ENCODE measurements at regions not wholly inside any gene's neighbourhood (a gene's known extent, or its start where the extent isn't known, plus 50 kb on each side); places are given as distances from the start of the nearest gene placed in this dataset.

GRCh38 chr18:45482286-45482685, 133.0 kb upstream of the SLC14A2 start:
- Histone ChIP-seq H3K9ac (ENCODE audit: low read length) (no peak overlapping the region), H3K27me3 (ENCODE audit: low read length) (no peaks in the 10 kb centered on the region), H4K20me1 (ENCODE audit: insufficient read depth, low read depth, low read length) (no peaks in the 10 kb centered on the region), H3K4me2 (ENCODE audit: low read depth, low read length, poor library complexity, severe bottlenecking) (no peak overlapping the region), H3K9me3 (ENCODE audit: low read length) (no peaks in the 10 kb centered on the region), H3K9me2 (replicated peaks; ENCODE audit: insufficient read depth, low read length) (no peaks in the 10 kb centered on the region), H3K4me1 (ENCODE audit: low read length) (peaks cover 21% of the 10 kb centered on the region), H3K27ac (ENCODE audit: low read length) (no peak overlapping the region), H3K79me2 (ENCODE audit: low read length) (no peaks in the 10 kb centered on the region), H2AFZ (ENCODE audit: low read length) (no peak overlapping the region), H3K4me3 (ENCODE audit: low read length) (no peak overlapping the region), H3K36me3 (ENCODE audit: insufficient read depth, low read length) (no peaks in the 10 kb centered on the region)
- no peak for DNase-seq

GRCh38 chr18:45487581-45487980, 127.7 kb upstream of the SLC14A2 start:
- no peak for DNase-seq
- H2AFZ ChIP-seq (ENCODE audit: low read length): no peak overlapping the region
- H3K27ac ChIP-seq (ENCODE audit: low read length): no peak overlapping the region
- H3K9me2 ChIP-seq (replicated peaks; ENCODE audit: insufficient read depth, low read length): no peaks in the 10 kb centered on the region
- H3K27me3 ChIP-seq (ENCODE audit: low read length): no peaks in the 10 kb centered on the region; the same call in 1 of the 2 replicates
- no peak overlapping the region for H3K4me3 ChIP-seq (ENCODE audit: low read length)
- H3K9ac ChIP-seq (ENCODE audit: low read length): no peak overlapping the region
- no peaks in the 10 kb centered on the region for H3K9me3 ChIP-seq (ENCODE audit: low read length)
- no peaks in the 10 kb centered on the region for H3K79me2 ChIP-seq (ENCODE audit: low read length)
- no peaks in the 10 kb centered on the region for H3K36me3 ChIP-seq (ENCODE audit: insufficient read depth, low read length)
- no peaks in the 10 kb centered on the region for H4K20me1 ChIP-seq (ENCODE audit: insufficient read depth, low read depth, low read length)
- no peak overlapping the region for H3K4me2 ChIP-seq (ENCODE audit: low read depth, low read length, poor library complexity, severe bottlenecking)
- peaks cover 46% of the 10 kb centered on the region for H3K4me1 ChIP-seq (ENCODE audit: low read length)

DNA sequence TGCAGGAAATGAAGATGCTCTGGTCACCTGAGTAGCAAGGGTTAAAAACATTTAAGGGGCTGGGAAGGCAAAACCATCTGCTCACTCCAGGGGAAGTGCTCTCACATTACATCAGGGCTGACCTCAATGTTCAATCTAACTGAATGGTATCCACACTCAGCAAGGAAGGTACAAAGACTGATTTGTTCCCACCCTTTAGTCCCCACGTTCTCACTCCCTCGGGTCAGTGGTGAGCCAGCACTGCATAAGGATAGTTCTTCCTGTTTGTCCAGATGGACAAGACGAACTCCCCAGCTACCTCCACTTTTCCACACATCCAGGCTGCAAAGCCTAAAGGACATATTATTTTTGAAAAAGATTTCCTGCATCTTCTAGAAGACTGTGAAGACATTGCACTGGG, 126.6 kb upstream of the SLC14A2 start:
- Histone ChIP-seq H3K9me3 (ENCODE audit: low read length) (no peaks in the 10 kb centered on the region), H3K9me2 (replicated peaks; ENCODE audit: insufficient read depth, low read length) (no peaks in the 10 kb centered on the region), H3K27ac (ENCODE audit: low read length) (0 out of 2 replicates have a peak overlapping the region, but pooled peaks have one; percentile 56), H3K36me3 (ENCODE audit: insufficient read depth, low read length) (no peaks in the 10 kb centered on the region), H4K20me1 (ENCODE audit: insufficient read depth, low read depth, low read length) (no peaks in the 10 kb centered on the region), H3K4me1 (ENCODE audit: low read length) (peaks cover 46% of the 10 kb centered on the region), H3K4me2 (ENCODE audit: low read depth, low read length, poor library complexity, severe bottlenecking) (peak overlapping the region; percentile 32), H3K9ac (ENCODE audit: low read length) (no peak overlapping the region), H3K79me2 (ENCODE audit: low read length) (no peaks in the 10 kb centered on the region), H3K27me3 (ENCODE audit: low read length) (no peaks in the 10 kb centered on the region; the same call in 1 of the 2 replicates), H3K4me3 (ENCODE audit: low read length) (no peak overlapping the region), H2AFZ (ENCODE audit: low read length) (no peak overlapping the region)
- no peak for DNase-seq

GRCh38 chr18:45493830-45494229, 121.4 kb upstream of the SLC14A2 start:
- Histone ChIP-seq H3K27me3 (ENCODE audit: low read length) (no peaks in the 10 kb centered on the region), H2AFZ (ENCODE audit: low read length) (no peak overlapping the region), H3K27ac (ENCODE audit: low read length) (no peak overlapping the region), H3K79me2 (ENCODE audit: low read length) (no peaks in the 10 kb centered on the region), H3K9me2 (replicated peaks; ENCODE audit: insufficient read depth, low read length) (no peaks in the 10 kb centered on the region), H3K36me3 (ENCODE audit: insufficient read depth, low read length) (no peaks in the 10 kb centered on the region), H4K20me1 (ENCODE audit: insufficient read depth, low read depth, low read length) (no peaks in the 10 kb centered on the region), H3K9ac (ENCODE audit: low read length) (no peak overlapping the region), H3K4me2 (ENCODE audit: low read depth, low read length, poor library complexity, severe bottlenecking) (no peak overlapping the region), H3K9me3 (ENCODE audit: low read length) (no peaks in the 10 kb centered on the region), H3K4me3 (ENCODE audit: low read length) (no peak overlapping the region), H3K4me1 (ENCODE audit: low read length) (peaks cover 15% of the 10 kb centered on the region)
- DNase-seq: no peak

DNA sequence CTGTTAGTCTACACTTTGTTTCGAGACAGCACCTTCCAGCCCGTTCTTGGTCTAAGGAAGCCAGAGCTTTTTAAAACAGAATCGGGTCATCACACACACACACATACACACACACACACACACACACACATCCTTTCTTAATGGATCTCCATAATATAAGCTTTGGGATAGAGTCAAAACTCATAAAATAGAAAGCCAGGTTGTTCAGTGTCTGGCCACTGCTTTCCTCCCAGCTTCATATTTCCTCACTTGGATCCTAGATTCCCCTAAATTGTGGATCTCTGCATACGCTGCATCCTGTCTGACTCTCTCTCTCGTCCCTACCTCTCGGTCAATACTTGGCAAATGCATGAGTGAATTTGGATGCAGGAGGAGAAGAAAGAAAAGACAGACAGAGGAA, 120.5 kb upstream of the SLC14A2 start:
- DNase-seq: no peak
- Histone ChIP-seq H3K27ac (ENCODE audit: low read length) (no peak overlapping the region), H3K79me2 (ENCODE audit: low read length) (no peaks in the 10 kb centered on the region), H3K9ac (ENCODE audit: low read length) (no peak overlapping the region), H3K36me3 (ENCODE audit: insufficient read depth, low read length) (no peaks in the 10 kb centered on the region), H3K9me3 (ENCODE audit: low read length) (no peaks in the 10 kb centered on the region), H3K9me2 (replicated peaks; ENCODE audit: insufficient read depth, low read length) (no peaks in the 10 kb centered on the region), H3K4me1 (ENCODE audit: low read length) (peaks cover 5% of the 10 kb centered on the region), H2AFZ (ENCODE audit: low read length) (no peak overlapping the region), H3K4me2 (ENCODE audit: low read depth, low read length, poor library complexity, severe bottlenecking) (no peak overlapping the region), H3K4me3 (ENCODE audit: low read length) (no peak overlapping the region), H3K27me3 (ENCODE audit: low read length) (no peaks in the 10 kb centered on the region), H4K20me1 (ENCODE audit: insufficient read depth, low read depth, low read length) (no peaks in the 10 kb centered on the region)

GRCh38 chr18:45496741-45497140, 118.5 kb upstream of the SLC14A2 start:
- Histone ChIP-seq H3K4me1 (ENCODE audit: low read length) (no peaks in the 10 kb centered on the region), H3K79me2 (ENCODE audit: low read length) (no peaks in the 10 kb centered on the region), H3K4me2 (ENCODE audit: low read depth, low read length, poor library complexity, severe bottlenecking) (no peak overlapping the region), H3K9me2 (replicated peaks; ENCODE audit: insufficient read depth, low read length) (no peaks in the 10 kb centered on the region), H3K36me3 (ENCODE audit: insufficient read depth, low read length) (no peaks in the 10 kb centered on the region), H3K9me3 (ENCODE audit: low read length) (no peaks in the 10 kb centered on the region), H3K4me3 (ENCODE audit: low read length) (no peak overlapping the region), H4K20me1 (ENCODE audit: insufficient read depth, low read depth, low read length) (no peaks in the 10 kb centered on the region), H3K9ac (ENCODE audit: low read length) (no peak overlapping the region), H3K27me3 (ENCODE audit: low read length) (no peaks in the 10 kb centered on the region), H3K27ac (ENCODE audit: low read length) (no peak overlapping the region), H2AFZ (ENCODE audit: low read length) (no peak overlapping the region)
- no peak for DNase-seq

- H4K20me1 ChIP-seq (ENCODE audit: insufficient read depth, low read depth, low read length): no peaks in the 10 kb centered on the region
- H3K9me2 ChIP-seq (replicated peaks; ENCODE audit: insufficient read depth, low read length): no peaks in the 10 kb centered on the region
- no peaks in the 10 kb centered on the region for H3K27me3 ChIP-seq (ENCODE audit: low read length)
- H3K9me3 ChIP-seq (ENCODE audit: low read length): no peaks in the 10 kb centered on the region
- H3K79me2 ChIP-seq (ENCODE audit: low read length): no peaks in the 10 kb centered on the region
- no peak overlapping the region for H2AFZ ChIP-seq (ENCODE audit: low read length)
- H3K4me2 ChIP-seq (ENCODE audit: low read depth, low read length, poor library complexity, severe bottlenecking): no peak overlapping the region
- no peak for DNase-seq
- H3K9ac ChIP-seq (ENCODE audit: low read length): no peak overlapping the region
- H3K4me3 ChIP-seq (ENCODE audit: low read length): no peak overlapping the region
- no peaks in the 10 kb centered on the region for H3K4me1 ChIP-seq (ENCODE audit: low read length)
- H3K27ac ChIP-seq (ENCODE audit: low read length): no peak overlapping the region
- H3K36me3 ChIP-seq (ENCODE audit: insufficient read depth, low read length): no peaks in the 10 kb centered on the region
Observed at GRCh38 chr18:45497595-45498286, 117.5 kb upstream of the SLC14A2 start.

- H3K9ac ChIP-seq (ENCODE audit: low read length): no peak overlapping the region
- H3K79me2 ChIP-seq (ENCODE audit: low read length): no peaks in the 10 kb centered on the region
- H3K9me3 ChIP-seq (ENCODE audit: low read length): no peaks in the 10 kb centered on the region
- no peaks in the 10 kb centered on the region for H3K36me3 ChIP-seq (ENCODE audit: insufficient read depth, low read length)
- H3K27ac ChIP-seq (ENCODE audit: low read length): no peak overlapping the region
- no peak overlapping the region for H3K4me3 ChIP-seq (ENCODE audit: low read length)
- no peak overlapping the region for H3K4me2 ChIP-seq (ENCODE audit: low read depth, low read length, poor library complexity, severe bottlenecking)
- no peaks in the 10 kb centered on the region for H3K27me3 ChIP-seq (ENCODE audit: low read length)
- no peaks in the 10 kb centered on the region for H3K9me2 ChIP-seq (replicated peaks; ENCODE audit: insufficient read depth, low read length)
- no peaks in the 10 kb centered on the region for H3K4me1 ChIP-seq (ENCODE audit: low read length)
- no peak for DNase-seq
- H2AFZ ChIP-seq (ENCODE audit: low read length): no peak overlapping the region
- no peaks in the 10 kb centered on the region for H4K20me1 ChIP-seq (ENCODE audit: insufficient read depth, low read depth, low read length)
Observed at GRCh38 chr18:45498287-45498658, 117.0 kb upstream of the SLC14A2 start.

All from Karpas-422 (cell line).